H1 (cell line): ENCODE measurements at regions not wholly inside any gene's neighbourhood (a gene's known extent, or its start where the extent isn't known, plus 50 kb on each side); places are given as distances from the start of the nearest gene placed in this dataset.

Source experiments
- CTCF ChIA-PET: fragments of 300-600 bp; sonication (Branson Sonifier 250); formaldehyde crosslinking; loops from one replicate; lab custom pipeline; 2021; ENCODE audit not compliant: partially characterized antibody; lab: Charles Lee
- POLR2A ChIA-PET: fragments of 300-600 bp; sonication (Branson Sonifier 250); formaldehyde crosslinking; loops from one replicate; lab custom pipeline; 2021; ENCODE audit warnings: inconsistent platforms; ENCODE audit not compliant: partially characterized antibody; lab: Charles Lee
- DNase-seq, 2 experiments: peaks; one replicate each; pipeline versions ENCODE4 v3.0.0 to v3.0.0-alpha.2; 2010 to 2022; ENCODE audit warnings: low spot score in 2 of 2, low read depth in 1 of 2, mixed read lengths in 1 of 2
- FAIRE-seq: peaks from 2 replicates; lab custom pipeline; 2011; peaks lifted over from hg19 to GRCh38; lab: Jason Lieb, UNC
- H2AFZ ChIP-seq: 2 replicates; pipeline ENCODE4 v1.8.1; 2012; ENCODE audit warnings: low read length, inconsistent platforms
- H2AK5ac ChIP-seq: 2 replicates; pipeline ENCODE4 v1.6.1; 2013; ENCODE audit warnings: low read depth, low read length
- H2BK120ac ChIP-seq: replicated peaks from 2 replicates; pipeline ENCODE3; 2013; ENCODE audit warnings: low read depth, low read length, inconsistent platforms
- H2BK12ac ChIP-seq: 2 replicates; pipeline ENCODE4 v1.6.1; 2013; ENCODE audit warnings: low read depth, low read length
- H2BK15ac ChIP-seq: 2 replicates; pipeline ENCODE4 v1.6.1; 2013; ENCODE audit warnings: low read length
- H2BK20ac ChIP-seq: 2 replicates; pipeline ENCODE4 v1.6.1; 2013; ENCODE audit warnings: low read length
- H2BK5ac ChIP-seq: 2 replicates; pipeline ENCODE4 v1.6.1; 2013; ENCODE audit warnings: low read depth, low read length
- H3K14ac ChIP-seq: 2 replicates; pipeline ENCODE4 v1.6.1; 2013; ENCODE audit warnings: inconsistent platforms; ENCODE audit not compliant: insufficient read length
- H3K18ac ChIP-seq: 2 replicates; pipeline ENCODE4 v1.6.1; 2013; ENCODE audit warnings: low read length; ENCODE audit errors: extremely low read depth
- H3K23ac ChIP-seq: 2 replicates; pipeline ENCODE4 v1.6.1; 2013; ENCODE audit warnings: inconsistent platforms; ENCODE audit not compliant: insufficient read length
- H3K23me2 ChIP-seq: 2 replicates; pipeline ENCODE4 v1.6.1; 2013; ENCODE audit warnings: low read depth, low read length
- H3K27ac ChIP-seq: 2 replicates; pipeline ENCODE4 v1.6.1; 2011; ENCODE audit warnings: low read depth, low read length, inconsistent platforms
- H3K27me3 ChIP-seq, 4 experiments: replicated peaks in 1 of 4; 1 replicate in 1 of 4; 2 replicates in 3 of 4; pipeline versions ENCODE4 v1.6.1 to v1.8.1; 2011 to 2013; ENCODE audit warnings: low read length in 3 of 4, mild to moderate bottlenecking in 3 of 4, inconsistent platforms in 2 of 4, mixed read lengths in 2 of 4, moderate library complexity in 1 of 4; ENCODE audit not compliant: control insufficient read depth in 3 of 4, insufficient read depth in 3 of 4; ENCODE audit errors: extremely low read depth in 1 of 4
- H3K36me3 ChIP-seq, 4 experiments: 2 replicates each; pipeline versions ENCODE4 v1.6.1 to v1.8.1; 2011 to 2013; ENCODE audit warnings: mild to moderate bottlenecking in 4 of 4, low read length in 3 of 4, moderate library complexity in 2 of 4, control low read depth in 1 of 4, inconsistent platforms in 1 of 4; ENCODE audit not compliant: insufficient read depth in 4 of 4, control insufficient read depth in 2 of 4
- H3K4ac ChIP-seq: replicated peaks from 2 replicates; pipeline ENCODE3; 2013; ENCODE audit warnings: low read length, low read depth, mixed read lengths, inconsistent platforms; ENCODE audit not compliant: insufficient read length
- H3K4me1 ChIP-seq, 4 experiments: replicated peaks in 1 of 4; 1 replicate in 1 of 4; 2 replicates in 3 of 4; pipeline versions ENCODE4 v1.6.1 to v1.8.1; 2011 to 2013; ENCODE audit warnings: low read length in 3 of 4, inconsistent platforms in 2 of 4, mixed read lengths in 1 of 4; ENCODE audit not compliant: insufficient read depth in 4 of 4, control insufficient read depth in 3 of 4
- H3K4me2 ChIP-seq, 2 experiments: 2 replicates each; pipeline versions ENCODE4 v1.6.1 to v1.8.1; 2011 to 2013; ENCODE audit warnings: low read depth in 2 of 2, low read length in 2 of 2, control low read depth in 1 of 2, inconsistent platforms in 1 of 2, mild to moderate bottlenecking in 1 of 2; ENCODE audit not compliant: insufficient read depth in 1 of 2
- H3K4me3 ChIP-seq, 4 experiments: fragments of 200-600, 300-600 bp in 1 of 4; sonication (generic), shearing (Covaris generic), sonication (Bioruptor Twin) in 1 of 4; 2 replicates each; pipeline versions ENCODE4 v1.5.1 to v1.8.1; 2011 to 2016; ENCODE audit warnings: low read length in 4 of 4, low read depth in 3 of 4, control low read depth in 2 of 4, inconsistent platforms in 2 of 4, mild to moderate bottlenecking in 2 of 4, mixed read lengths in 1 of 4, moderate library complexity in 1 of 4; ENCODE audit not compliant: insufficient read depth in 2 of 4; ENCODE audit errors: extremely low read depth in 1 of 4
- H3K56ac ChIP-seq: replicated peaks from 2 replicates; pipeline ENCODE3; 2013; ENCODE audit warnings: low read depth, mild to moderate bottlenecking, mixed read lengths, low read length, inconsistent platforms; ENCODE audit not compliant: insufficient read length
- H3K79me1 ChIP-seq: 2 replicates; pipeline ENCODE4 v1.6.1; 2013; ENCODE audit warnings: low read depth, low read length, control low read depth
- H3K79me2 ChIP-seq, 2 experiments: 2 replicates each; pipeline versions ENCODE4 v1.6.1 to v1.8.1; 2012 to 2013; ENCODE audit warnings: low read length in 2 of 2, mild to moderate bottlenecking in 2 of 2, inconsistent platforms in 1 of 2; ENCODE audit not compliant: insufficient read depth in 2 of 2, control insufficient read depth in 1 of 2
- H3K9ac ChIP-seq, 4 experiments: replicated peaks in 1 of 4; 1 replicate in 1 of 4; 2 replicates in 3 of 4; pipeline versions ENCODE4 v1.6.1 to v1.8.1; 2011 to 2013; ENCODE audit warnings: low read depth in 3 of 4, low read length in 3 of 4, control low read depth in 2 of 4, mild to moderate bottlenecking in 2 of 4, moderate library complexity in 2 of 4, inconsistent platforms in 1 of 4; ENCODE audit errors: extremely low read depth in 1 of 4
- H3K9me3 ChIP-seq, 2 experiments: 2 replicates each; pipeline versions ENCODE4 v1.6.1 to v1.8.1; 2012 to 2013; ENCODE audit warnings: mild to moderate bottlenecking in 2 of 2, moderate library complexity in 2 of 2, control low read depth in 1 of 2, inconsistent platforms in 1 of 2, low read depth in 1 of 2, low read length in 1 of 2, mixed read lengths in 1 of 2; ENCODE audit not compliant: insufficient read depth in 2 of 2
- H4K20me1 ChIP-seq, 2 experiments: replicated peaks in 1 of 2; 2 replicates each; pipeline versions ENCODE3 to v1.8.1; 2011 to 2013; ENCODE audit warnings: inconsistent platforms in 2 of 2, low read length in 2 of 2, mild to moderate bottlenecking in 1 of 2; ENCODE audit not compliant: insufficient read depth in 2 of 2, control insufficient read depth in 1 of 2
- H4K5ac ChIP-seq: 2 replicates; pipeline ENCODE4 v1.6.1; 2013; ENCODE audit warnings: low read length, low read depth, mixed read lengths, inconsistent platforms; ENCODE audit not compliant: insufficient read length
- H4K8ac ChIP-seq: 2 replicates; pipeline ENCODE4 v1.8.0; 2013; ENCODE audit warnings: mild to moderate bottlenecking, moderate library complexity, low read length, inconsistent platforms; ENCODE audit not compliant: insufficient read depth; ENCODE audit errors: extremely low read depth
- H4K91ac ChIP-seq: replicated peaks from 2 replicates; pipeline ENCODE3; 2013; ENCODE audit warnings: low read length, mixed read lengths, inconsistent platforms; ENCODE audit not compliant: insufficient read length
- CTCF ChIP-seq, 3 experiments: IDR thresholded peaks; 1 replicate in 2 of 3; 2 replicates in 1 of 3; pipeline versions ENCODE4 v1.5.1 to v1.6.1; 2011; ENCODE audit warnings: low read length in 3 of 3, mild to moderate bottlenecking in 3 of 3, inconsistent platforms in 2 of 3, low read depth in 1 of 3, moderate library complexity in 1 of 3; ENCODE audit not compliant: insufficient read depth in 1 of 3; ENCODE audit errors: control extremely low read depth in 1 of 3
- EP300 ChIP-seq, 2 experiments: IDR thresholded peaks; 1 replicate in 1 of 2; 2 replicates in 1 of 2; pipeline ENCODE4 v1.6.1; 2011 to 2012; ENCODE audit warnings: low read depth in 2 of 2, low read length in 2 of 2, mild to moderate bottlenecking in 2 of 2, borderline replicate concordance in 1 of 2, inconsistent platforms in 1 of 2, moderate library complexity in 1 of 2
- USF2 ChIP-seq: IDR thresholded peaks from 2 replicates; pipeline ENCODE4 v1.6.1; 2011; ENCODE audit warnings: low read length, improper control_type of control experiment
- YY1 ChIP-seq: IDR thresholded peaks from 2 replicates; pipeline ENCODE4 v1.6.1; 2011; ENCODE audit warnings: low read depth, mild to moderate bottlenecking, low read length
- WGBS, 2 experiments: shearing (Covaris generic) in 1 of 2; methylation state at CpG; one replicate each; pipeline versions ENCODE4 v1.1.6 to v1.1.7; 2013 to 2015; ENCODE audit warnings: low lambda C conversion rate in 2 of 2, mixed read lengths in 2 of 2, inconsistent platforms in 1 of 2, low coverage in 1 of 2, missing lambda C conversion rate in 1 of 2; ENCODE audit not compliant: insufficient replicate concordance in 2 of 2, insufficient coverage in 1 of 2, insufficient read length in 1 of 2; ENCODE audit errors: extremely low coverage in 1 of 2, missing lambda C conversion rate in 1 of 2; 5-methylcytosine and 5-hydroxymethylcytosine counted together

- Histone ChIP-seq H2BK20ac (no peak overlapping the region), H4K91ac (no peak overlapping the region), H3K27me3 (no peaks in the 10 kb centered on the region; a peak in 1 of 7 replicates), H2BK5ac (no peak overlapping the region), H3K23ac (no peak overlapping the region), H2BK120ac (no peak overlapping the region), H3K23me2 (no peaks in the 10 kb centered on the region), H3K4me2 (no peak overlapping the region), H3K18ac (no peak overlapping the region), H2AK5ac (no peak overlapping the region), H3K27ac (no peak overlapping the region), H3K4me3 (no peak overlapping the region), H3K4me1 (no peaks in the 10 kb centered on the region), H3K9ac (no peak overlapping the region), H3K4ac (no peak overlapping the region), H4K20me1 (no peaks in the 10 kb centered on the region), H2BK12ac (no peak overlapping the region), H3K56ac (no peak overlapping the region), H2AFZ (no peak overlapping the region), H3K9me3 (no peaks in the 10 kb centered on the region; a peak in 1 of 4 replicates), H4K5ac (no peak overlapping the region), H2BK15ac (no peak overlapping the region), H3K36me3 (no peaks in the 10 kb centered on the region), H3K14ac (no peak overlapping the region), H3K79me2 (no peaks in the 10 kb centered on the region), H4K8ac (no peak overlapping the region), H3K79me1 (no peaks in the 10 kb centered on the region)
- WGBS, 2 experiments: 79% methylated on average over 2 of the region's 2 CpGs; no CpG with 5 or more reads in 1 of the 2 experiments
- CTCF ChIA-PET: interaction anchor here (0.8 to 5.3 kb wide), 4 partner anchors 8 to 37 kb away, joined by 3 to 40 read pairs (median 4); no protein-coding TSS in a partner anchor
- DNase-seq: no peak
- POLR2A ChIA-PET: no interaction called here
- FAIRE-seq: no peak
- TF ChIP-seq EP300 (IDR thresholded peaks at IDR 0.05; ENCODE audit: borderline replicate concordance in 1 of 2, low read depth in 2 of 2, low read length in 2 of 2) (no peak), CTCF (IDR thresholded peaks at IDR 0.05; ENCODE audit: control extremely low read depth in 1 of 3, insufficient read depth in 1 of 3, low read depth in 1 of 3, low read length in 3 of 3) (no peak), USF2 (no peak), YY1 (no peak)
Observed at GRCh38 chr7:3102159-3102558, 58.5 kb upstream of the CARD11 start.
